ENCODE measurements at regions not wholly inside any gene's neighbourhood (a gene's known extent, or its start where the extent isn't known, plus 50 kb on each side); places are given as distances from the start of the nearest gene placed in this dataset.

DNA sequence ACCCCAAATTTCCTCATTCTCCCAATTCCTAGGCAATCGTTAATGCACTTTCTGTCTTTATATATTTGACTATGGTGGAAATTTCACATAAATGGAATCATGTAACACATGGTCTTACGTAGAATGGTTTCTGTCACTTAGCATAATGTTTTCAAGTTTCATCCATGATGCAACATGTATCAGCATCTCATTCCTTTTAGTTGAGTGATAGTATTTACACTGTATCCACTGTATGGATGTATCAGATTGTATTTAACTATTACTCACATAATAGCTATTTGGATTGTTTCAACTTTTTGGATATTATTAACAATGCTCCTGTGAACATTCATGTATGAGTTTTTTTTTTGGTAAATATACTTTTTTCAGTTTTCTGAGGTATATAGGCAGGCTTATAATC, 982.3 kb upstream of the DDX18 start:
- no peak overlapping the region for H3K4me3 ChIP-seq (ENCODE audit: low read length)
- TF ChIP-seq CTCF (conservative IDR thresholded peaks at IDR 0.05; ENCODE audit: low read depth, low read length), result no peak
- DNase-seq (ENCODE audit: low read depth), result no peak

DNA sequence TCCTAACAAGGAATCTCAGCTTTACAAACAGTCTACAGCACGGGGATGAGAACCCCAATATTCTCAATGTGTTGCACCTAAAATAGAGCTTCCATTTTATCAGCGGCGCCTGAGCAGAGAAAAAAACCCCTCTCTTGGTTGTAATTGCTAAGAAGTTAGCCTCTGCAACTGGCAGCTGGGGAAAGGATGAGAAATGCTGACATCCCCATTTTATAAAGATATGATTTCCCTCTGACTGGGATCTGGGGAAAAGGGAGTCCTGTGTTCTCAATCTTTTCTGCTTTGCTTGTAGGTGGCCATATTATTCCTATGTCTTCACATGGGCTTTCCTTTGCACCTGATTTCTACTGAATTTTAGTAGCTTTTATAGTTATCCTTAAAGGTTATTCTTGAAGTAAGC, 981.4 kb upstream of the DDX18 start:
- no peak for TF ChIP-seq CTCF (conservative IDR thresholded peaks at IDR 0.05; ENCODE audit: low read depth, low read length)
- no peak for DNase-seq (ENCODE audit: low read depth)
- no peak overlapping the region for H3K4me3 ChIP-seq (ENCODE audit: low read length)

DNA sequence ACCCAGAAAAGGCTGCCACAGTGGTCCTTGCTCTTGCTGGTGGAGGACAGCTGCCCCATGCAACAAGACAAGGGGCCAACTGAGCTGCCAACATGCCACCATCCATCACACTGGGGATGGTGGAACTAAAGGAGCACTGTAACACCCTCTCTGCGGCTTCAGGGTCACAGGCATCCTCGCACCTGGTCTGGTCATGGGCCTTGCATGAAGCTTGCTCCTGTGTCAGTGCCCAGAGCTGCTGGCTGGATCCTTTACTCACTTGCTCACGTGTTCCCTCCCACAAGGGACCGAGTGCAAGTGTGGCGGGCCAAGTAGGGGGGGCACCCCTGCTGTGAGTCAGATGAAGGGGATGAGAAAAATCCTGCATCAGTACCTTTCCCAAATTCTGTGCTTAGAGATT, 972.3 kb upstream of the DDX18 start:
- no peak for DNase-seq (ENCODE audit: low read depth)
- H3K4me3 ChIP-seq (ENCODE audit: low read length), result no peak overlapping the region
- no peak for TF ChIP-seq CTCF (conservative IDR thresholded peaks at IDR 0.05; ENCODE audit: low read depth, low read length)

DNA sequence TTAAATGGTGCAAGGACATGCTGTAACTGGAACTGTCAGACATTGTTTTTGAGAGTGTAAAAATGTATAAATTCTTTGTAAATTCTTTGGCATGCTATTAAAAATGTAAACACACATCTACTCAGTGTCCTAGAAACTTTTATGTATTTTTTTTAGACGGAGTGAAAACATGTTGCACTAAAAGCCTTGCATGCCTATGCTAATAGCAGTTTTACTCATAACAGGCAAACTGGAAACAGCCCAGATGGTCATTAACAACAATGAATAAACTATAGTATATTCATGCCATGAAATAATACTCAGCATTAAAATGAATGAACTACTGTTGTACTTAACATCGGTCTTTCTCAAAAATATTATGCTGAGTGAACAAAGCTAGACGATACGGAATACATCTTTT, 954.8 kb upstream of the DDX18 start:
- no peak overlapping the region for H3K4me3 ChIP-seq (ENCODE audit: low read length)

DNA sequence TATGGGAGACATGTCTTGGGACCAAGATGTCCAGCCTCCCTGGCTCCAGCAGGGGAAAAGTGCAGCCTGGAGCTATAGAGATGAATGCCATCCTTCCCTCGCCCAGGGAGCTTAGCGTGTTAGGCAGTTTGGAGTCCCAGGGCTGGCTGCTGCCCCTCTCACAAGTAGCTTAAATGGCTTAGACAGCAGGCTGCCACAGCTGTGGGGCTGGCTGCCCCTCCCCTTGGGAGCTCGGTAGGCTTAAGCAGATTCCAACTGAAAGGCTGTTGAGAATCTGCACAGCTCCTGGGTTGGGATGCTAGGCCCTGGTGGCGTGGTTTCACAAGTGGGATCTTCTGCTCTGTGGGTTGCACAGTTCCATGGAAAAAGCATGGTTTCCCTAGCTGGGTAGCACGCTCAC, 940.5 kb upstream of the DDX18 start:
- no peak for DNase-seq (ENCODE audit: low read depth)
- TF ChIP-seq CTCF (conservative IDR thresholded peaks at IDR 0.05; ENCODE audit: low read depth, low read length), result no peak
- no peak overlapping the region for H3K4me3 ChIP-seq (ENCODE audit: low read length)

More for the DNA sequence above, 954.8 kb upstream of the DDX18 start:
- TF ChIP-seq CTCF (conservative IDR thresholded peaks at IDR 0.05; ENCODE audit: low read depth, low read length), result no peak
- no peak for DNase-seq (ENCODE audit: low read depth)

GRCh38 chr2:116877274-116877673, 937.2 kb upstream of the DDX18 start:
- no peak overlapping the region for H3K4me3 ChIP-seq (ENCODE audit: low read length)
- TF ChIP-seq CTCF (conservative IDR thresholded peaks at IDR 0.05; ENCODE audit: low read depth, low read length), result no peak
- DNase-seq (ENCODE audit: low read depth), result no peak

DNA sequence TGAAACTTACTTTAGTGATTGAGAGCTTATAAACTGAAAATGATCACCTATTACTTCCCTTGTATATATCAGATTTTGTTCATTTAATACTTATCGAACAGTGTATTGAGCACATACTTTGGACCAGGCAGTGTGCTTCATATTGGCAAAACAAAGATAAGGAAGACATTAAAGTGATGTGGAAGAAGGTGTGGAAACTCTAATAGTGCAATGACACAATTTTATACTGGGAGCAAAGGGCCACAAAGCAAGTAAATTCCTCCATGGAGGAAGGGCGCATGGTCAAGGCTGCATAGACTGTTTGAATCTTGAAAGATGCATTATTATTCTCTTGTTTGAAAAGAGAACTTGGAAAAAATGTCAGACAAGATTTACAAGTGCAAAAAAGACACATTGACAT, 936.5 kb upstream of the DDX18 start:
- no peak overlapping the region for H3K4me3 ChIP-seq (ENCODE audit: low read length)
- no peak for DNase-seq (ENCODE audit: low read depth)
- TF ChIP-seq CTCF (conservative IDR thresholded peaks at IDR 0.05; ENCODE audit: low read depth, low read length), result no peak

Measured in retinal pigment epithelial cell (primary cell).